ENCODE measurements at regions not wholly inside any gene's neighbourhood (a gene's known extent, or its start where the extent isn't known, plus 50 kb on each side); places are given as distances from the start of the nearest gene placed in this dataset.

GRCh38 chr2:163897799-163898198, 162.0 kb upstream of the FIGN start:
- no peak for TF ChIP-seq POLR2A (IDR thresholded peaks at IDR 0.05; ENCODE audit: low read depth, low read length)
- TF ChIP-seq CTCF (conservative IDR thresholded peaks at IDR 0.05; ENCODE audit: low read depth, low read length) = no peak
- TF ChIP-seq RFX5 (IDR thresholded peaks at IDR 0.05; ENCODE audit: low read depth, low read length) = no peak
- no peak for TF ChIP-seq RCOR1 (IDR thresholded peaks at IDR 0.05; ENCODE audit: insufficient replicate concordance, low read length)
- TF ChIP-seq USF2 (IDR thresholded peaks at IDR 0.05; ENCODE audit: low read depth, low read length) = no peak
- no peak for TF ChIP-seq RAD21 (IDR thresholded peaks at IDR 0.05; ENCODE audit: low read length)

All from IMR-90 (cell line).